C4-2B (cell line): ENCODE measurements at regions not wholly inside any gene's neighbourhood (a gene's known extent, or its start where the extent isn't known, plus 50 kb on each side); places are given as distances from the start of the nearest gene placed in this dataset.
"Not testable (repeated sequence)": the region's sequence is repeated elsewhere in the genome, so short reads cannot be mapped to it uniquely, and the experiment has no call there.

Experiments used
- ZFX ChIP-seq: fragments of 450-650 bp; IDR thresholded peaks from 2 replicates; pipeline ENCODE4 v1.6.1; 2017
- TF ChIP-seq, protein P1 (sequence below): fragments of 450-650 bp; conservative IDR thresholded peaks from 2 replicates; pipeline ENCODE4 v1.5.1; 2017; ENCODE audit warnings: mild to moderate bottlenecking

DNA sequence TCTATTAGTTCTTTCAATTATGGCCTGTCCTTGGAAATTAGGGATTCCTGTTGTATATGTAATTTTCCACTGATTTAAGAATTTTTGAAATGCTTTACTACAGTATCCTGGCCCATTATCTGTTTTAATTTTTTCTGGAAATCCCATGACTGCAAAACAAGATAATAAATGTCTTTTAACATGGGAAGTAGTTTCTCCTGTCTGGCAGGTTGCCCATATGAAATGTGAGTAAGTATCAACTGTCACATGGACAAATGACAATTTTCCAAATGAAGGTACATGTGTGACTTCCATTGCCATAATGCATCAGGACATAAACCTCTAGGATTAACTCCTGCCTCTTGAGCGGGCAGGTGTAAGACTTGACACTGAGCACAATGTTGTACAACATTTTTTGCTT lies 71.9 kb upstream of the ZNF195 start:
- TF ChIP-seq, protein P1, sequence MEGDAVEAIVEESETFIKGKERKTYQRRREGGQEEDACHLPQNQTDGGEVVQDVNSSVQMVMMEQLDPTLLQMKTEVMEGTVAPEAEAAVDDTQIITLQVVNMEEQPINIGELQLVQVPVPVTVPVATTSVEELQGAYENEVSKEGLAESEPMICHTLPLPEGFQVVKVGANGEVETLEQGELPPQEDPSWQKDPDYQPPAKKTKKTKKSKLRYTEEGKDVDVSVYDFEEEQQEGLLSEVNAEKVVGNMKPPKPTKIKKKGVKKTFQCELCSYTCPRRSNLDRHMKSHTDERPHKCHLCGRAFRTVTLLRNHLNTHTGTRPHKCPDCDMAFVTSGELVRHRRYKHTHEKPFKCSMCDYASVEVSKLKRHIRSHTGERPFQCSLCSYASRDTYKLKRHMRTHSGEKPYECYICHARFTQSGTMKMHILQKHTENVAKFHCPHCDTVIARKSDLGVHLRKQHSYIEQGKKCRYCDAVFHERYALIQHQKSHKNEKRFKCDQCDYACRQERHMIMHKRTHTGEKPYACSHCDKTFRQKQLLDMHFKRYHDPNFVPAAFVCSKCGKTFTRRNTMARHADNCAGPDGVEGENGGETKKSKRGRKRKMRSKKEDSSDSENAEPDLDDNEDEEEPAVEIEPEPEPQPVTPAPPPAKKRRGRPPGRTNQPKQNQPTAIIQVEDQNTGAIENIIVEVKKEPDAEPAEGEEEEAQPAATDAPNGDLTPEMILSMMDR: not testable (repeated sequence)
- TF ChIP-seq ZFX: not testable (repeated sequence)
